ENCODE measurements at regions not wholly inside any gene's neighbourhood (a gene's known extent, or its start where the extent isn't known, plus 50 kb on each side); places are given as distances from the start of the nearest gene placed in this dataset.

- TF ChIP-seq CTCF (IDR thresholded peaks at IDR 0.05): no peak
- no peak for TF ChIP-seq EZH2 (IDR thresholded peaks at IDR 0.05; ENCODE audit: borderline replicate concordance, insufficient read depth, low read depth, low read length, poor library complexity, severe bottlenecking)
These were observed 157.2 kb downstream of the MELK start for GRCh38 chr9:36729906-36730305.
